Parathyroid adenoma (tissue), 2 donors: ENCODE measurements at regions not wholly inside any gene's neighbourhood (a gene's known extent, or its start where the extent isn't known, plus 50 kb on each side); places are given as distances from the start of the nearest gene placed in this dataset.

Experiments
- H2AFZ ChIP-seq: fragments of 300-600 bp; sonication (generic); one replicate; pipeline ENCODE4 v1.7.0; 2017; ENCODE audit warnings: antibody characterized with exemption, mild to moderate bottlenecking
- H3K27ac ChIP-seq: fragments of 300-600 bp; sonication (generic); one replicate; pipeline ENCODE4 v1.7.0; 2017
- H3K27me3 ChIP-seq: fragments of 300-600 bp; sonication (generic); one replicate; pipeline ENCODE4 v1.7.0; 2017; ENCODE audit warnings: low read length; ENCODE audit not compliant: control insufficient read depth, insufficient read depth
- H3K36me3 ChIP-seq: fragments of 300-600 bp; sonication (generic); one replicate; pipeline ENCODE4 v1.7.0; 2017; ENCODE audit warnings: low read length; ENCODE audit not compliant: control insufficient read depth, insufficient read depth
- H3K4me1 ChIP-seq: fragments of 300-600 bp; sonication (generic); one replicate; pipeline ENCODE4 v1.7.0; 2017; ENCODE audit warnings: control low read depth
- H3K4me2 ChIP-seq: fragments of 300-600 bp; sonication (generic); one replicate; pipeline ENCODE4 v1.7.0; 2017; ENCODE audit warnings: low read length
- H3K4me3 ChIP-seq: fragments of 300-600 bp; sonication (generic); one replicate; pipeline ENCODE4 v1.7.0; 2017; ENCODE audit warnings: low read depth, low read length
- H3K79me2 ChIP-seq: fragments of 300-600 bp; sonication (generic); one replicate; pipeline ENCODE4 v1.7.0; 2017; ENCODE audit warnings: control low read depth
- H3K9ac ChIP-seq: fragments of 300-600 bp; sonication (generic); one replicate; pipeline ENCODE4 v1.7.0; 2017; ENCODE audit warnings: mild to moderate bottlenecking
- H3K9me3 ChIP-seq: fragments of 300-600 bp; sonication (generic); one replicate; pipeline ENCODE4 v1.7.0; 2017; ENCODE audit warnings: low read length; ENCODE audit not compliant: control insufficient read depth
- CTCF ChIP-seq: fragments of 300-600 bp; sonication (generic); IDR thresholded peaks from one replicate; pipeline ENCODE4 v1.7.0; 2017; ENCODE audit warnings: antibody characterized with exemption, mild to moderate bottlenecking
- donor health status: primary hyperparathyroidism.

GRCh38 chr16:5979905-5980550, 882.4 kb upstream of the EEF2KMT start:
- H3K79me2 ChIP-seq = no peaks in the 10 kb centered on the region
- H3K4me2 ChIP-seq = no peak overlapping the region
- TF ChIP-seq CTCF = no peak
- H3K36me3 ChIP-seq = no peaks in the 10 kb centered on the region
- no peak overlapping the region for H3K27ac ChIP-seq
- no peak overlapping the region for H3K9ac ChIP-seq
- no peaks in the 10 kb centered on the region for H3K4me1 ChIP-seq
- no peaks in the 10 kb centered on the region for H3K9me3 ChIP-seq
- no peak overlapping the region for H2AFZ ChIP-seq
- H3K4me3 ChIP-seq = no peak overlapping the region
- no peaks in the 10 kb centered on the region for H3K27me3 ChIP-seq

DNA sequence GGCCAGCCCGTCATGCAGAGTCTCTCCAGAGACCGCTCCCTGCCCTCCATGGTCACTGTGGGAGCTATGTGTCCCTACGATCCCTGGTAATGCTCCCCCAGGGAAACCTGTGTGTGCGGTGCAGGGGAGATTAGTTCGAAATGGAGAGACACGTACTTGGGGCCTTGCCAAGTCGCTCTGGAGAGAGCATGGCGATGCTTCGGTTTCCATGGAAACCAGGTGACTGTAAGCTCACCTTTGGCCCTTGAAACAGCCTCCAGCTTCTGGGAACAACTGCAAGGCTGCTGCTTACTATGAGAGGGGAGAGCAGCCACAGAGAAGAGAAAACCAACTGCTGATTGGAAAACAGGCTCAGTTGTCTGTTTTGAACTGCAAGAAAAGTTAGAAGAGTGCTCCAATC, 879.7 kb upstream of the EEF2KMT start:
- Histone ChIP-seq H3K36me3 (no peaks in the 10 kb centered on the region), H3K27ac (no peak overlapping the region), H3K9ac (no peak overlapping the region), H3K4me1 (no peaks in the 10 kb centered on the region), H2AFZ (no peak overlapping the region), H3K4me2 (no peak overlapping the region), H3K9me3 (no peaks in the 10 kb centered on the region), H3K79me2 (no peaks in the 10 kb centered on the region), H3K4me3 (no peak overlapping the region), H3K27me3 (no peaks in the 10 kb centered on the region)
- no peak for TF ChIP-seq CTCF

GRCh38 chr16:5972747-5973146, 875.2 kb upstream of the EEF2KMT start:
- Histone ChIP-seq H3K4me1 (no peaks in the 10 kb centered on the region), H3K79me2 (no peaks in the 10 kb centered on the region)
- no peak for TF ChIP-seq CTCF

DNA sequence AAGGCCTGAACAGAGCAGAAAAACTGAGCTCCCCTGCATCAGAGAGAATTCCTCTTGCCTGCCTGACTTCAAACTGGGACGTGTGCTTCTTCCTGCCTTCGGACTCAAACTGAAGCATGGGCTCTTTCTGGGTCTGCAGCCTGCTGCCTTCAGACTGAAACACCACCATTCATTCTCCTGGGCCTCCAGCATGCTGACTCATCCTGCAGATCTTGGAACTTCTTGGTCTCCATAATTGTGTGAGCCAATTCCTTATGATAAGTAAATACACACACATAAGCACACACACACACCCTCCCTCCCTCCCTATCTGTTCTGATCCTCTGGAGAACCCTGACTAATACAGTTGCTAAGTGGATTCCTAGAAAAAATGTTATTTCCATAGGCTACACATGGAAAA, 874.3 kb upstream of the EEF2KMT start:
- Histone ChIP-seq H3K4me3 (no peak overlapping the region), H3K36me3 (no peaks in the 10 kb centered on the region), H3K9me3 (no peaks in the 10 kb centered on the region), H3K79me2 (no peaks in the 10 kb centered on the region), H3K4me1 (no peaks in the 10 kb centered on the region), H3K27me3 (no peaks in the 10 kb centered on the region), H3K9ac (no peak overlapping the region), H2AFZ (no peak overlapping the region), H3K4me2 (no peak overlapping the region), H3K27ac (no peak overlapping the region)
- TF ChIP-seq CTCF = no peak

More at GRCh38 chr16:5972747-5973146, 875.2 kb upstream of the EEF2KMT start:
- no peaks in the 10 kb centered on the region for H3K9me3 ChIP-seq
- no peaks in the 10 kb centered on the region for H3K36me3 ChIP-seq
- no peak overlapping the region for H2AFZ ChIP-seq
- no peak overlapping the region for H3K27ac ChIP-seq
- H3K27me3 ChIP-seq = no peaks in the 10 kb centered on the region
- no peak overlapping the region for H3K9ac ChIP-seq
- H3K4me3 ChIP-seq = no peak overlapping the region
- H3K4me2 ChIP-seq = no peak overlapping the region

GRCh38 chr16:5971106-5971505, 873.5 kb upstream of the EEF2KMT start:
- no peaks in the 10 kb centered on the region for H3K79me2 ChIP-seq
- H3K4me3 ChIP-seq = no peak overlapping the region
- no peaks in the 10 kb centered on the region for H3K27me3 ChIP-seq
- H3K4me1 ChIP-seq = no peaks in the 10 kb centered on the region
- no peak overlapping the region for H3K9ac ChIP-seq
- no peaks in the 10 kb centered on the region for H3K36me3 ChIP-seq
- no peaks in the 10 kb centered on the region for H3K9me3 ChIP-seq
- H2AFZ ChIP-seq = no peak overlapping the region
- no peak overlapping the region for H3K4me2 ChIP-seq
- no peak for TF ChIP-seq CTCF
- no peak overlapping the region for H3K27ac ChIP-seq
